ENCODE measurements at regions not wholly inside any gene's neighbourhood (a gene's known extent, or its start where the extent isn't known, plus 50 kb on each side); places are given as distances from the start of the nearest gene placed in this dataset.
"Not testable (repeated sequence)": the region's sequence is repeated elsewhere in the genome, so short reads cannot be mapped to it uniquely, and the experiment has no call there.

DNA sequence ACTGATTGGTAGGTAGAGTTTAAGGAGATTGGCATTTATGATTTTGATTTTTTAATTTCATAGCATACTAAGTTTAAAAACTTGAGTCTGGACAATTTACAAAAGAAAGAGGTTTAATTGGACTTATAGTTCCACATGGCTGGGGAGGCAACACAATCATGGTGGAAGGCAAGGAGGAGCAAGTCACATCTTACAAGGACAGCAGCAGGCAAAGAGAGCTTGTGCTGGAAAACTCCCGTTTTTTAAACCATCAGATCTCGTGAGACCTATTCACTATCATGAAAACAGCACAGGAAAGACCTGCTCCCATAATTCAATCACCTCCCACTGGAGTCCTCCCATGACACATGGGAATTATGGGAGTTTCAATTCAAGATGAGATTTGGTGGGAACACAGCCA is 630.9 kb upstream of the NR2F2 start:
- no peak for DNase-seq (ENCODE audit: extremely low read depth in 1 of 2, low read depth in 1 of 2)

- not testable (repeated sequence) for DNase-seq (ENCODE audit: extremely low read depth in 1 of 2, low read depth in 1 of 2)
Measured at GRCh38 chr15:95700692-95701091, 629.8 kb upstream of the NR2F2 start.

- no peak for DNase-seq (ENCODE audit: extremely low read depth in 1 of 2, low read depth in 1 of 2)
Measured at GRCh38 chr15:95701410-95701809, 629.1 kb upstream of the NR2F2 start.

- no peak for DNase-seq (ENCODE audit: extremely low read depth in 1 of 2, low read depth in 1 of 2)
Measured at GRCh38 chr15:95709959-95710695, 620.4 kb upstream of the NR2F2 start.

DNA sequence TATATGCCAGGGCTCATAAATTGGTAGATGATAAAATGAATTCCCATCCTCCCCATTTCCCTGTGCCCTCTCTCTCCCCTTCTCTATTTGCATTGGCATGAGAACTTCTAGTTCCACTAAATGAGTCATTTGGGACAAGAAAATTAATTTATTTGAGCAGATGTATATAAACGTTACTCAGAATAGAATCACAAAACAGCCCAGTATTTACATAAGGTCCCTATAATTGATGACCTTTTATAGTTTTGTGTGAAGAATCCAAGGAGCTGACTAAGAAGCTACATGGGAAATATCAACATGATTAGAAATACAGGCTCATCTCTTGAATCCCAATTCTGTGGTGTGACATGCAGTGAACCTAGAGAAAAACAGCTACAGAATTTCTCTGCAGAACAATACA is 617.7 kb upstream of the NR2F2 start:
- no peak for DNase-seq (ENCODE audit: extremely low read depth in 1 of 2, low read depth in 1 of 2)

DNA sequence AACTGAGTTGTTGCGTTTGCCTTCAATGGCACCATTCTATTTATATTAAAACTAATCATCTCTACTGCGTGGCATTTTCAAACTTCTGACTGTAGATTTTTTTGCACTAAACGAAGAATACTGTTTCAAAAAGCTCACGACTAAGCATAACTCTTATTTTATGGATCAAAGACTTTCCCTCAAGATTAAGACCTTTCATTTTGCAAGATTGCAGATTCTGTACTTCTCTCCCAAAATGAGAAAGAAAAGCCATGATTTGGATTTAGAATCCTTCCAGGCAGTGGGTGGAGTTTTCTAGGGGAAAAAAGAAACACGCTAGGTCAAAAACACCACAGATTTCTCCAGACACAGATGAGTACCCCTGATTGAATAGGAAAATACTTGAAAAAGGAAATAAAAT is 617.2 kb upstream of the NR2F2 start:
- DNase-seq (ENCODE audit: extremely low read depth in 1 of 2, low read depth in 1 of 2) = no peak

DNA sequence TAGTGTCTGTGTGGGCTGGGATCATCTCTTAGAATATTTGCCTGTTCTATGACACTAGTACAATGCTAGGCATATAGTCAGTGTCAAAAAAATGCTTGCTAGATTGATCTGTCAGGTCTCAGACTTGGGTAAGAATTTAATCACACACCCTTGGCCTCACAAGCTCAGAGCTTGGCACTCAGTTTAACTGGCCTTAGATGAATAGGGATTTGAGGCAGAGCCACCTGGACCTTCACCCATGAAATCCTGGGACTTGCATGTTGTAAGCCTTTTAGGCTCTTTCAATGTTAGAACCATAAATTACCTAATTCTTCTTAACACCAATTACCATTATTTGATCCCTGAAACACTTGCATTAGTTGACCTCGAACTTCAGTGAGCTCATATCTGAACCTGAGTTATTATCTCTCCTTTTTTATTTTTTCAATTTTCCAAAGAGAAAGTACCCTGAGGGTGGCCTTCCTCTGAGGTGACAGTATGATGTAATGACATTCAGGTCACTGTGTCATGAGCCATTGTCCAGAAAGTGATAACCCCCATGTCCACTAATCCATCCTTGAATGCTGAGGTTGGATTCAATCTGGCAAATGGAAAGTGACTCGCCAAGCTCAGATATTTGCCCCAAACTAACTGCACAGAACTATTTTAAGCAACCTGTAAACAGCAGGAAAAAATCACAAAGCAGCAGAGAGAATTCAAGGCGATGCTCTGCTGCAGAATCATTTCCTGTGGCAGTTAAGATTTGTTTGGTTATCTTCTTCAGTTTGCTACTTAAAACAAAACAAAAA is 615.2 kb upstream of the NR2F2 start:
- no peak for DNase-seq (ENCODE audit: extremely low read depth in 1 of 2, low read depth in 1 of 2)

- DNase-seq (ENCODE audit: extremely low read depth in 1 of 2, low read depth in 1 of 2) = no peak
Measured at GRCh38 chr15:95715906-95716656, 614.4 kb upstream of the NR2F2 start.

DNA sequence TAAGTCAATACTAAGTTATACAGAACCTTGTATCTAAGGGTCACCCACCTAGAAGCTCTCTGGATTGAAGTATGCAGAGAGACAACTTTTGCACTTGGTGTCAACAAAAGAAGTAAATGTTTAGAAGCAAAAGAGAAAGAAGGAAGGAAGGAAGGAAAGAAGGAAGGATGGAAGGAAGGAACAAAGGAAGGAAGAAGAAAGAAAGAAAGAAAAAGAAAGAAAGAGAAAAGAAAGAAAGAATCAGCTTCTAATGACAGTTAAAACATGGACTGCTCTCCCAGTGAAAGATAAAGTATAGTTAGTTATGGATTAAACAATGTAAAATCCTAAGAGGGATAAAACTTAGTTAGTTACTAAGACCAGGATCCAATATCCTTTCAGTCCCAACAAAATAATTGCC is 613.8 kb upstream of the NR2F2 start:
- DNase-seq (ENCODE audit: extremely low read depth in 1 of 2, low read depth in 1 of 2) = no peak

DNA sequence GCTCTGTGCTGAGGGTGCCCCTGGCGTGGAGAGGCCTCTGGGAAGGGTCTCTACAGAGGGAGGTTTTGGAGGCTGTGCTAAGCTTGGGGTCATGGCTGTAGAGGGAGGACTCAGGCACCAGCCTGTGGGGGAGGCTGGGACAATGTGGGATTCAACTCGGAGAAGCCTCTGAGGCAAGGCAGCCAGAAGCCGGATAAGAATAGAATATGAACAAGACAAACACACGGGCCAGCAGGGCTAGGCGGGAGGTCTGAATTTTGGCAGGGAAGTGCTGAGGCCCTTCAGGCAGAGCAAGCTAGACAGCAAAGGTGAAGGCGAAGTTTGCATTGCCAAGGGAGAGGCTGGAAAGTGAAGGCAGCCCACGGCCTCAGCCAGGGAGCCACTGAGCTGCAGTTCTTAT is 612.1 kb upstream of the NR2F2 start:
- DNase-seq (ENCODE audit: extremely low read depth in 1 of 2, low read depth in 1 of 2) = no peak

GRCh38 chr15:95724908-95725633 is 605.4 kb upstream of the NR2F2 start:
- DNase-seq (ENCODE audit: extremely low read depth in 1 of 2, low read depth in 1 of 2) = no peak

- no peak for DNase-seq (ENCODE audit: extremely low read depth in 1 of 2, low read depth in 1 of 2)
Measured at GRCh38 chr15:95726891-95727290, 603.6 kb upstream of the NR2F2 start.

- no peak for DNase-seq (ENCODE audit: extremely low read depth in 1 of 2, low read depth in 1 of 2)
Measured at GRCh38 chr15:95733931-95734330, 596.6 kb upstream of the NR2F2 start.

- no peak for DNase-seq (ENCODE audit: extremely low read depth in 1 of 2, low read depth in 1 of 2)
Measured at GRCh38 chr15:95734422-95735316, 595.8 kb upstream of the NR2F2 start.

DNA sequence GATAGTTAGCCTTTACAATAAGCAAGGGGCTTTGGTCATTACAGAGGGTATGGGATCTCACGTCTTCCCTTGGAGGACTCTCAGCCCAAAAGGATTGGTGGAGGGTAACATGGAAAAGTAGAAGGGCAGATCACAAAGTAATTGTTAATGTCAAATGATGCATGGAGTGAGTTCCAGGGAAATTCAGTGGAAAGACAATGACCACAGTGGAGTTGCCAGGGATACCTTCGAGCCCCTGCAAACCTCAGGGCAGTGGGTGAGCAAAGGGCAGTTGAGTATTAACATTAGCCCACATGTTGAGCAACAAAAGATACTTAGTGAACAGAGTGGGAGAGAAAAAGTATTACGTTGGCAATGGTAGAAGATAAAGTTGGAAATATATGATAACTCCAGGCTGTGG is 593.4 kb upstream of the NR2F2 start:
- DNase-seq (ENCODE audit: extremely low read depth in 1 of 2, low read depth in 1 of 2) = no peak

- no peak for DNase-seq (ENCODE audit: extremely low read depth in 1 of 2, low read depth in 1 of 2)
Measured at GRCh38 chr15:95739131-95739530, 591.4 kb upstream of the NR2F2 start.

- no peak for DNase-seq (ENCODE audit: extremely low read depth in 1 of 2, low read depth in 1 of 2)
Measured at GRCh38 chr15:95741830-95742229, 588.7 kb upstream of the NR2F2 start.

GRCh38 chr15:95742256-95742655 is 588.2 kb upstream of the NR2F2 start:
- DNase-seq (ENCODE audit: extremely low read depth in 1 of 2, low read depth in 1 of 2) = no peak

- no peak for DNase-seq (ENCODE audit: extremely low read depth in 1 of 2, low read depth in 1 of 2)
Measured at GRCh38 chr15:95742836-95743235, 587.7 kb upstream of the NR2F2 start.

DNA sequence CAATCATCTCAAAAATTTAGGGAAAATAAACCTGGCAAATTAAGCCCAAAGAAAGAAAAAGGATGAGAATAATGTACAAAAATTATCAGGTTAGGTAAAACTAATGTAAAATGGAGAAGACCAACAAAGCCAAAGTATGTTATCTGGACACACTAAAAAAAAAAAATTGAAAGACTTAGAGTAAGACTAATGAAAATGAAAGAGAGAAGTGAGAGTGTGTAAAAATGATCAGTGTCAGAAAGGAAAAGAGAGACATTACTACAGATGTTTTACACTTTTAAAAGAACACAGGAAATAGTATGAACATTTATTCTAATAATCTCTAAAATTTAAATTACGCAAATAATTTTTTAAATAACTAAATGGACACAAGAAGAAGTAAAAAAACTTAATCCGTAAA is 573.3 kb upstream of the NR2F2 start:
- no peak for DNase-seq (ENCODE audit: extremely low read depth in 1 of 2, low read depth in 1 of 2)
